ENCODE measurements at regions not wholly inside any gene's neighbourhood (a gene's known extent, or its start where the extent isn't known, plus 50 kb on each side); places are given as distances from the start of the nearest gene placed in this dataset.

GRCh38 chr10:35949811-35950211, 307.7 kb upstream of the FZD8 start:
- TF ChIP-seq CTCF (IDR thresholded peaks at IDR 0.05; ENCODE audit: unreplicated experiment): no peak
- H3K4me3 Mint-ChIP-seq (ENCODE audit: unreplicated experiment): no peak overlapping the region
- H3K9me3 Mint-ChIP-seq (ENCODE audit: unreplicated experiment): no peaks in the 10 kb centered on the region
- no peaks in the 10 kb centered on the region for H3K27me3 Mint-ChIP-seq (ENCODE audit: unreplicated experiment)
- no peak for DNase-seq (ENCODE audit: low spot score)
- H3K36me3 Mint-ChIP-seq (ENCODE audit: low read depth, unreplicated experiment): no peaks in the 10 kb centered on the region
- peaks cover 4% of the 10 kb centered on the region for H3K4me1 Mint-ChIP-seq (ENCODE audit: unreplicated experiment)
- no peak overlapping the region for H3K27ac Mint-ChIP-seq (ENCODE audit: unreplicated experiment)

GRCh38 chr10:35946556-35946955, 304.5 kb upstream of the FZD8 start:
- Mint-ChIP-seq H3K4me3 (ENCODE audit: unreplicated experiment) (no peak overlapping the region), H3K4me1 (ENCODE audit: unreplicated experiment) (no peaks in the 10 kb centered on the region), H3K9me3 (ENCODE audit: unreplicated experiment) (no peaks in the 10 kb centered on the region), H3K27ac (ENCODE audit: unreplicated experiment) (no peak overlapping the region), H3K36me3 (ENCODE audit: low read depth, unreplicated experiment) (no peaks in the 10 kb centered on the region), H3K27me3 (ENCODE audit: unreplicated experiment) (peaks cover 1% of the 10 kb centered on the region)
- no peak for DNase-seq (ENCODE audit: low spot score)
- no peak for TF ChIP-seq CTCF (IDR thresholded peaks at IDR 0.05; ENCODE audit: unreplicated experiment)

GRCh38 chr10:35942057-35942456, 300.0 kb upstream of the FZD8 start:
- no peaks in the 10 kb centered on the region for H3K9me3 Mint-ChIP-seq (ENCODE audit: unreplicated experiment)

GRCh38 chr10:35940141-35941041, 298.3 kb upstream of the FZD8 start:
- Mint-ChIP-seq H3K36me3 (ENCODE audit: low read depth, unreplicated experiment) (no peaks in the 10 kb centered on the region), H3K4me3 (ENCODE audit: unreplicated experiment) (no peak overlapping the region), H3K9me3 (ENCODE audit: unreplicated experiment) (no peaks in the 10 kb centered on the region), H3K4me1 (ENCODE audit: unreplicated experiment) (no peaks in the 10 kb centered on the region), H3K27ac (ENCODE audit: unreplicated experiment) (no peak overlapping the region), H3K27me3 (ENCODE audit: unreplicated experiment) (peaks cover 7% of the 10 kb centered on the region)
- TF ChIP-seq CTCF (IDR thresholded peaks at IDR 0.05; ENCODE audit: unreplicated experiment): no peak
- DNase-seq (ENCODE audit: low spot score): no peak

More at GRCh38 chr10:35942057-35942456, 300.0 kb upstream of the FZD8 start:
- no peak for TF ChIP-seq CTCF (IDR thresholded peaks at IDR 0.05; ENCODE audit: unreplicated experiment)
- H3K27ac Mint-ChIP-seq (ENCODE audit: unreplicated experiment): no peak overlapping the region
- no peak overlapping the region for H3K4me3 Mint-ChIP-seq (ENCODE audit: unreplicated experiment)
- no peaks in the 10 kb centered on the region for H3K4me1 Mint-ChIP-seq (ENCODE audit: unreplicated experiment)
- H3K27me3 Mint-ChIP-seq (ENCODE audit: unreplicated experiment): peaks cover 3% of the 10 kb centered on the region
- H3K36me3 Mint-ChIP-seq (ENCODE audit: low read depth, unreplicated experiment): no peaks in the 10 kb centered on the region
- no peak for DNase-seq (ENCODE audit: low spot score)

GRCh38 chr10:35938160-35938559, 296.1 kb upstream of the FZD8 start:
- Mint-ChIP-seq H3K27ac (ENCODE audit: unreplicated experiment) (no peak overlapping the region), H3K4me3 (ENCODE audit: unreplicated experiment) (no peak overlapping the region), H3K36me3 (ENCODE audit: low read depth, unreplicated experiment) (no peaks in the 10 kb centered on the region), H3K4me1 (ENCODE audit: unreplicated experiment) (no peaks in the 10 kb centered on the region), H3K9me3 (ENCODE audit: unreplicated experiment) (no peaks in the 10 kb centered on the region), H3K27me3 (ENCODE audit: unreplicated experiment) (peaks cover 6% of the 10 kb centered on the region)
- TF ChIP-seq CTCF (IDR thresholded peaks at IDR 0.05; ENCODE audit: unreplicated experiment): no peak
- no peak for DNase-seq (ENCODE audit: low spot score)

All from endothelial cell (in vitro differentiated cells).